H1 (cell line): ENCODE measurements at regions not wholly inside any gene's neighbourhood (a gene's known extent, or its start where the extent isn't known, plus 50 kb on each side); places are given as distances from the start of the nearest gene placed in this dataset.

Experiments
- CTCF ChIA-PET: fragments of 300-600 bp; sonication (Branson Sonifier 250); formaldehyde crosslinking; loops from one replicate; lab custom pipeline; 2021; ENCODE audit not compliant: partially characterized antibody; lab: Charles Lee
- POLR2A ChIA-PET: fragments of 300-600 bp; sonication (Branson Sonifier 250); formaldehyde crosslinking; loops from one replicate; lab custom pipeline; 2021; ENCODE audit warnings: inconsistent platforms; ENCODE audit not compliant: partially characterized antibody; lab: Charles Lee
- DNase-seq, 2 experiments: peaks; one replicate each; pipeline versions ENCODE4 v3.0.0 to v3.0.0-alpha.2; 2010 to 2022; ENCODE audit warnings: low spot score in 2 of 2, low read depth in 1 of 2, mixed read lengths in 1 of 2
- FAIRE-seq: peaks from 2 replicates; lab custom pipeline; 2011; peaks lifted over from hg19 to GRCh38; lab: Jason Lieb, UNC
- H2AFZ ChIP-seq: 2 replicates; pipeline ENCODE4 v1.8.1; 2012; ENCODE audit warnings: low read length, inconsistent platforms
- H2AK5ac ChIP-seq: 2 replicates; pipeline ENCODE4 v1.6.1; 2013; ENCODE audit warnings: low read depth, low read length
- H2BK120ac ChIP-seq: replicated peaks from 2 replicates; pipeline ENCODE3; 2013; ENCODE audit warnings: low read depth, low read length, inconsistent platforms
- H2BK12ac ChIP-seq: 2 replicates; pipeline ENCODE4 v1.6.1; 2013; ENCODE audit warnings: low read depth, low read length
- H2BK15ac ChIP-seq: 2 replicates; pipeline ENCODE4 v1.6.1; 2013; ENCODE audit warnings: low read length
- H2BK20ac ChIP-seq: 2 replicates; pipeline ENCODE4 v1.6.1; 2013; ENCODE audit warnings: low read length
- H2BK5ac ChIP-seq: 2 replicates; pipeline ENCODE4 v1.6.1; 2013; ENCODE audit warnings: low read depth, low read length
- H3K14ac ChIP-seq: 2 replicates; pipeline ENCODE4 v1.6.1; 2013; ENCODE audit warnings: inconsistent platforms; ENCODE audit not compliant: insufficient read length
- H3K18ac ChIP-seq: 2 replicates; pipeline ENCODE4 v1.6.1; 2013; ENCODE audit warnings: low read length; ENCODE audit errors: extremely low read depth
- H3K23ac ChIP-seq: 2 replicates; pipeline ENCODE4 v1.6.1; 2013; ENCODE audit warnings: inconsistent platforms; ENCODE audit not compliant: insufficient read length
- H3K23me2 ChIP-seq: 2 replicates; pipeline ENCODE4 v1.6.1; 2013; ENCODE audit warnings: low read depth, low read length
- H3K27ac ChIP-seq: 2 replicates; pipeline ENCODE4 v1.6.1; 2011; ENCODE audit warnings: low read depth, low read length, inconsistent platforms
- H3K27me3 ChIP-seq, 4 experiments: replicated peaks in 1 of 4; 1 replicate in 1 of 4; 2 replicates in 3 of 4; pipeline versions ENCODE4 v1.6.1 to v1.8.1; 2011 to 2013; ENCODE audit warnings: low read length in 3 of 4, mild to moderate bottlenecking in 3 of 4, inconsistent platforms in 2 of 4, mixed read lengths in 2 of 4, moderate library complexity in 1 of 4; ENCODE audit not compliant: control insufficient read depth in 3 of 4, insufficient read depth in 3 of 4; ENCODE audit errors: extremely low read depth in 1 of 4
- H3K36me3 ChIP-seq, 4 experiments: 2 replicates each; pipeline versions ENCODE4 v1.6.1 to v1.8.1; 2011 to 2013; ENCODE audit warnings: mild to moderate bottlenecking in 4 of 4, low read length in 3 of 4, moderate library complexity in 2 of 4, control low read depth in 1 of 4, inconsistent platforms in 1 of 4; ENCODE audit not compliant: insufficient read depth in 4 of 4, control insufficient read depth in 2 of 4
- H3K4ac ChIP-seq: replicated peaks from 2 replicates; pipeline ENCODE3; 2013; ENCODE audit warnings: low read length, low read depth, mixed read lengths, inconsistent platforms; ENCODE audit not compliant: insufficient read length
- H3K4me1 ChIP-seq, 4 experiments: replicated peaks in 1 of 4; 1 replicate in 1 of 4; 2 replicates in 3 of 4; pipeline versions ENCODE4 v1.6.1 to v1.8.1; 2011 to 2013; ENCODE audit warnings: low read length in 3 of 4, inconsistent platforms in 2 of 4, mixed read lengths in 1 of 4; ENCODE audit not compliant: insufficient read depth in 4 of 4, control insufficient read depth in 3 of 4
- H3K4me2 ChIP-seq, 2 experiments: 2 replicates each; pipeline versions ENCODE4 v1.6.1 to v1.8.1; 2011 to 2013; ENCODE audit warnings: low read depth in 2 of 2, low read length in 2 of 2, control low read depth in 1 of 2, inconsistent platforms in 1 of 2, mild to moderate bottlenecking in 1 of 2; ENCODE audit not compliant: insufficient read depth in 1 of 2
- H3K4me3 ChIP-seq, 4 experiments: fragments of 200-600, 300-600 bp in 1 of 4; sonication (generic), shearing (Covaris generic), sonication (Bioruptor Twin) in 1 of 4; 2 replicates each; pipeline versions ENCODE4 v1.5.1 to v1.8.1; 2011 to 2016; ENCODE audit warnings: low read length in 4 of 4, low read depth in 3 of 4, control low read depth in 2 of 4, inconsistent platforms in 2 of 4, mild to moderate bottlenecking in 2 of 4, mixed read lengths in 1 of 4, moderate library complexity in 1 of 4; ENCODE audit not compliant: insufficient read depth in 2 of 4; ENCODE audit errors: extremely low read depth in 1 of 4
- H3K56ac ChIP-seq: replicated peaks from 2 replicates; pipeline ENCODE3; 2013; ENCODE audit warnings: low read depth, mild to moderate bottlenecking, mixed read lengths, low read length, inconsistent platforms; ENCODE audit not compliant: insufficient read length
- H3K79me1 ChIP-seq: 2 replicates; pipeline ENCODE4 v1.6.1; 2013; ENCODE audit warnings: low read depth, low read length, control low read depth
- H3K79me2 ChIP-seq, 2 experiments: 2 replicates each; pipeline versions ENCODE4 v1.6.1 to v1.8.1; 2012 to 2013; ENCODE audit warnings: low read length in 2 of 2, mild to moderate bottlenecking in 2 of 2, inconsistent platforms in 1 of 2; ENCODE audit not compliant: insufficient read depth in 2 of 2, control insufficient read depth in 1 of 2
- H3K9ac ChIP-seq, 4 experiments: replicated peaks in 1 of 4; 1 replicate in 1 of 4; 2 replicates in 3 of 4; pipeline versions ENCODE4 v1.6.1 to v1.8.1; 2011 to 2013; ENCODE audit warnings: low read depth in 3 of 4, low read length in 3 of 4, control low read depth in 2 of 4, mild to moderate bottlenecking in 2 of 4, moderate library complexity in 2 of 4, inconsistent platforms in 1 of 4; ENCODE audit errors: extremely low read depth in 1 of 4
- H3K9me3 ChIP-seq, 2 experiments: 2 replicates each; pipeline versions ENCODE4 v1.6.1 to v1.8.1; 2012 to 2013; ENCODE audit warnings: mild to moderate bottlenecking in 2 of 2, moderate library complexity in 2 of 2, control low read depth in 1 of 2, inconsistent platforms in 1 of 2, low read depth in 1 of 2, low read length in 1 of 2, mixed read lengths in 1 of 2; ENCODE audit not compliant: insufficient read depth in 2 of 2
- H4K20me1 ChIP-seq, 2 experiments: replicated peaks in 1 of 2; 2 replicates each; pipeline versions ENCODE3 to v1.8.1; 2011 to 2013; ENCODE audit warnings: inconsistent platforms in 2 of 2, low read length in 2 of 2, mild to moderate bottlenecking in 1 of 2; ENCODE audit not compliant: insufficient read depth in 2 of 2, control insufficient read depth in 1 of 2
- H4K5ac ChIP-seq: 2 replicates; pipeline ENCODE4 v1.6.1; 2013; ENCODE audit warnings: low read length, low read depth, mixed read lengths, inconsistent platforms; ENCODE audit not compliant: insufficient read length
- H4K8ac ChIP-seq: 2 replicates; pipeline ENCODE4 v1.8.0; 2013; ENCODE audit warnings: mild to moderate bottlenecking, moderate library complexity, low read length, inconsistent platforms; ENCODE audit not compliant: insufficient read depth; ENCODE audit errors: extremely low read depth
- H4K91ac ChIP-seq: replicated peaks from 2 replicates; pipeline ENCODE3; 2013; ENCODE audit warnings: low read length, mixed read lengths, inconsistent platforms; ENCODE audit not compliant: insufficient read length
- ATF2 ChIP-seq: IDR thresholded peaks from 2 replicates; pipeline ENCODE4 v1.6.1; 2012; ENCODE audit warnings: low read length, inconsistent platforms
- BACH1 ChIP-seq: IDR thresholded peaks from 2 replicates; pipeline ENCODE4 v1.6.1; 2012; ENCODE audit warnings: low read length, improper control_type of control experiment
- CEBPB ChIP-seq: IDR thresholded peaks from 2 replicates; pipeline ENCODE4 v1.6.1; 2012; ENCODE audit warnings: low read depth, low read length
- E2F6 ChIP-seq: IDR thresholded peaks from 2 replicates; pipeline ENCODE4 v1.6.1; 2012; ENCODE audit warnings: inconsistent platforms
- EGR1 ChIP-seq: IDR thresholded peaks from 2 replicates; pipeline ENCODE4 v1.6.1; 2011; ENCODE audit warnings: low read depth, low read length, borderline replicate concordance
- MAX ChIP-seq: IDR thresholded peaks from 2 replicates; pipeline ENCODE4 v1.6.1; 2012; ENCODE audit warnings: inconsistent platforms
- NANOG ChIP-seq: IDR thresholded peaks from 2 replicates; pipeline ENCODE4 v1.6.1; 2011; ENCODE audit warnings: low read length, low read depth, mild to moderate bottlenecking, inconsistent platforms; ENCODE audit not compliant: insufficient read depth, poor library complexity, severe bottlenecking
- SP1 ChIP-seq: IDR thresholded peaks from 2 replicates; pipeline ENCODE4 v1.6.1; 2011; ENCODE audit warnings: low read depth, low read length
- SP2 ChIP-seq: IDR thresholded peaks from 2 replicates; pipeline ENCODE4 v1.6.1; 2012; ENCODE audit warnings: mild to moderate bottlenecking, low read length, inconsistent platforms
- TEAD4 ChIP-seq: IDR thresholded peaks from 2 replicates; pipeline ENCODE4 v1.6.1; 2012; ENCODE audit warnings: low read depth, low read length, inconsistent platforms, mixed read lengths
- ZNF274 ChIP-seq: IDR thresholded peaks from 2 replicates; pipeline ENCODE4 v1.7.0; 2012; ENCODE audit warnings: low read length, borderline replicate concordance; ENCODE audit errors: extremely low read depth
- WGBS, 2 experiments: shearing (Covaris generic) in 1 of 2; methylation state at CpG; one replicate each; pipeline versions ENCODE4 v1.1.6 to v1.1.7; 2013 to 2015; ENCODE audit warnings: low lambda C conversion rate in 2 of 2, mixed read lengths in 2 of 2, inconsistent platforms in 1 of 2, low coverage in 1 of 2, missing lambda C conversion rate in 1 of 2; ENCODE audit not compliant: insufficient replicate concordance in 2 of 2, insufficient coverage in 1 of 2, insufficient read length in 1 of 2; ENCODE audit errors: extremely low coverage in 1 of 2, missing lambda C conversion rate in 1 of 2; 5-methylcytosine and 5-hydroxymethylcytosine counted together

GRCh38 chr4:4671774-4672349 is 130.0 kb upstream of the STX18 start:
- no peak overlapping the region for H3K4me2 ChIP-seq
- TF ChIP-seq NANOG (no peak), TEAD4 (no peak), ZNF274 (no peak), BACH1 (no peak), EGR1 (no peak), SP2 (no peak), SP1 (no peak), ATF2 (no peak), CEBPB (no peak), MAX (no peak), E2F6 (no peak)

More at GRCh38 chr4:4671774-4672349, 130.0 kb upstream of the STX18 start:
- Histone ChIP-seq H3K79me2 (no peaks in the 10 kb centered on the region), H3K23me2 (peaks cover 7% of the 10 kb centered on the region; the same call in 1 of the 2 replicates), H3K27ac (no peak overlapping the region), H4K91ac (peak overlapping the region; percentile 55), H3K27me3 (peaks cover 0 to 3% (median 0%) of the 10 kb centered on the region in 4 experiments; a peak in 1 of 7 replicates), H4K20me1 (peaks cover 0 to 2% of the 10 kb centered on the region in 2 experiments), H3K4me3 (no peak overlapping the region), H2AK5ac (0 out of 2 replicates have a peak overlapping the region, but pooled peaks have one; percentile 7), H2BK20ac (no peak overlapping the region), H3K23ac (no peak overlapping the region), H2BK15ac (peak overlapping the region; percentile 37; the same call in 1 of the 2 replicates), H2BK120ac (no peak overlapping the region), H2AFZ (no peak overlapping the region), H4K8ac (no peak overlapping the region), H3K9ac (no peak overlapping the region), H3K4ac (no peak overlapping the region), H2BK5ac (no peak overlapping the region), H3K56ac (no peak overlapping the region), H3K79me1 (no peaks in the 10 kb centered on the region), H3K4me1 (peaks cover 3 to 11% (median 9%) of the 10 kb centered on the region in 4 experiments), H3K9me3 (no peaks in the 10 kb centered on the region), H2BK12ac (0 out of 2 replicates have a peak overlapping the region, but pooled peaks have one; percentile 77), H3K36me3 (no peaks in the 10 kb centered on the region), H3K14ac (no peak overlapping the region), H4K5ac (no peak overlapping the region), H3K18ac (no peak overlapping the region)
- DNase-seq = no peak
- ChIA-PET POLR2A (interaction anchor here (0.9 kb wide), 1 partner anchor 11 kb away, joined by 3 read pairs; no protein-coding TSS in a partner anchor), CTCF (interaction anchor here (0.7 to 1.4 kb wide), 4 partner anchors 15 to 184 kb away, joined by 3 read pairs; no protein-coding TSS in a partner anchor)
- no peak for FAIRE-seq
- 71% methylated on average over 5 of the region's 5 CpGs; no CpG with 5 or more reads in 1 of the 2 experiments for WGBS, 2 experiments
